ENCODE measurements at regions not wholly inside any gene's neighbourhood (a gene's known extent, or its start where the extent isn't known, plus 50 kb on each side); places are given as distances from the start of the nearest gene placed in this dataset.

GRCh38 chr2:61733563-61733962 lies 120.3 kb downstream of the FAM161A start:
- no peak for TF ChIP-seq POLR2AphosphoS5 (IDR thresholded peaks at IDR 0.05; ENCODE audit: low read depth, low read length)
- TF ChIP-seq POLR2A (IDR thresholded peaks at IDR 0.05; ENCODE audit: low read depth, low read length), result no peak
- no peak for TF ChIP-seq TAF1 (IDR thresholded peaks at IDR 0.05; ENCODE audit: borderline replicate concordance, low read depth, low read length)
